ENCODE measurements at regions not wholly inside any gene's neighbourhood (a gene's known extent, or its start where the extent isn't known, plus 50 kb on each side); places are given as distances from the start of the nearest gene placed in this dataset.

GRCh38 chr18:44594799-44595467 is 85.8 kb upstream of the SETBP1 start:
- Histone ChIP-seq H3K27me3 (ENCODE audit: control insufficient read depth in 3 of 3, insufficient read depth in 3 of 3, low read length in 3 of 3) (no peaks in the 10 kb centered on the region), H3K27ac (ENCODE audit: low read depth, low read length) (no peak overlapping the region), H3K4me1 (ENCODE audit: control insufficient read depth in 3 of 3, insufficient read depth in 3 of 3, low read length in 3 of 3) (peaks cover 0 to 5% (median 0%) of the 10 kb centered on the region in 3 donors), H3K9ac (ENCODE audit: low read depth in 1 of 3, low read length in 3 of 3) (no peak overlapping the region), H3K4me3 (ENCODE audit: low read length in 3 of 3) (no peak overlapping the region), H3K9me3 (ENCODE audit: control insufficient read depth in 3 of 3, low read length in 3 of 3) (no peaks in the 10 kb centered on the region), H3K36me3 (ENCODE audit: control insufficient read depth in 3 of 3, insufficient read depth in 3 of 3, low read length in 3 of 3) (no peaks in the 10 kb centered on the region)

GRCh38 chr18:44597797-44598196 is 82.9 kb upstream of the SETBP1 start:
- no peaks in the 10 kb centered on the region for H3K27me3 ChIP-seq (ENCODE audit: control insufficient read depth in 3 of 3, insufficient read depth in 3 of 3, low read length in 3 of 3)
- H3K36me3 ChIP-seq (ENCODE audit: control insufficient read depth in 3 of 3, insufficient read depth in 3 of 3, low read length in 3 of 3) = no peaks in the 10 kb centered on the region
- no peak overlapping the region for H3K9ac ChIP-seq (ENCODE audit: low read depth in 1 of 3, low read length in 3 of 3)
- peaks cover 0 to 5% (median 0%) of the 10 kb centered on the region in 3 donors for H3K4me1 ChIP-seq (ENCODE audit: control insufficient read depth in 3 of 3, insufficient read depth in 3 of 3, low read length in 3 of 3)
- no peak overlapping the region for H3K4me3 ChIP-seq (ENCODE audit: low read length in 3 of 3)
- H3K27ac ChIP-seq (ENCODE audit: low read depth, low read length) = no peak overlapping the region
- H3K9me3 ChIP-seq (ENCODE audit: control insufficient read depth in 3 of 3, low read length in 3 of 3) = no peaks in the 10 kb centered on the region

GRCh38 chr18:44598514-44598913 is 82.2 kb upstream of the SETBP1 start:
- Histone ChIP-seq H3K4me1 (ENCODE audit: control insufficient read depth in 3 of 3, insufficient read depth in 3 of 3, low read length in 3 of 3) (peaks cover 0 to 5% (median 0%) of the 10 kb centered on the region in 3 donors), H3K9ac (ENCODE audit: low read depth in 1 of 3, low read length in 3 of 3) (no peak overlapping the region), H3K4me3 (ENCODE audit: low read length in 3 of 3) (no peak overlapping the region), H3K9me3 (ENCODE audit: control insufficient read depth in 3 of 3, low read length in 3 of 3) (no peaks in the 10 kb centered on the region), H3K36me3 (ENCODE audit: control insufficient read depth in 3 of 3, insufficient read depth in 3 of 3, low read length in 3 of 3) (no peaks in the 10 kb centered on the region), H3K27me3 (ENCODE audit: control insufficient read depth in 3 of 3, insufficient read depth in 3 of 3, low read length in 3 of 3) (no peaks in the 10 kb centered on the region), H3K27ac (ENCODE audit: low read depth, low read length) (no peak overlapping the region)

- peaks cover 0 to 5% (median 0%) of the 10 kb centered on the region in 3 donors for H3K4me1 ChIP-seq (ENCODE audit: control insufficient read depth in 3 of 3, insufficient read depth in 3 of 3, low read length in 3 of 3)
- no peaks in the 10 kb centered on the region for H3K36me3 ChIP-seq (ENCODE audit: control insufficient read depth in 3 of 3, insufficient read depth in 3 of 3, low read length in 3 of 3)
- H3K4me3 ChIP-seq (ENCODE audit: low read length in 3 of 3) = no peak overlapping the region
- no peaks in the 10 kb centered on the region for H3K27me3 ChIP-seq (ENCODE audit: control insufficient read depth in 3 of 3, insufficient read depth in 3 of 3, low read length in 3 of 3)
- no peaks in the 10 kb centered on the region for H3K9me3 ChIP-seq (ENCODE audit: control insufficient read depth in 3 of 3, low read length in 3 of 3)
- H3K9ac ChIP-seq (ENCODE audit: low read depth in 1 of 3, low read length in 3 of 3) = no peak overlapping the region
- H3K27ac ChIP-seq (ENCODE audit: low read depth, low read length) = no peak overlapping the region
Observed at GRCh38 chr18:44599412-44599811, 81.3 kb upstream of the SETBP1 start.

- Histone ChIP-seq H3K27ac (ENCODE audit: low read depth, low read length) (no peak overlapping the region), H3K9me3 (ENCODE audit: control insufficient read depth in 3 of 3, low read length in 3 of 3) (no peaks in the 10 kb centered on the region), H3K36me3 (ENCODE audit: control insufficient read depth in 3 of 3, insufficient read depth in 3 of 3, low read length in 3 of 3) (no peaks in the 10 kb centered on the region), H3K27me3 (ENCODE audit: control insufficient read depth in 3 of 3, insufficient read depth in 3 of 3, low read length in 3 of 3) (no peaks in the 10 kb centered on the region), H3K9ac (ENCODE audit: low read depth in 1 of 3, low read length in 3 of 3) (no peak overlapping the region), H3K4me1 (ENCODE audit: control insufficient read depth in 3 of 3, insufficient read depth in 3 of 3, low read length in 3 of 3) (peaks cover 0 to 5% (median 0%) of the 10 kb centered on the region in 3 donors), H3K4me3 (ENCODE audit: low read length in 3 of 3) (no peak overlapping the region)
Observed at GRCh38 chr18:44601447-44601846, 79.2 kb upstream of the SETBP1 start.

- Histone ChIP-seq H3K9ac (ENCODE audit: low read depth in 1 of 3, low read length in 3 of 3) (no peak overlapping the region), H3K4me3 (ENCODE audit: low read length in 3 of 3) (no peak overlapping the region), H3K9me3 (ENCODE audit: control insufficient read depth in 3 of 3, low read length in 3 of 3) (no peaks in the 10 kb centered on the region), H3K27me3 (ENCODE audit: control insufficient read depth in 3 of 3, insufficient read depth in 3 of 3, low read length in 3 of 3) (no peaks in the 10 kb centered on the region), H3K27ac (ENCODE audit: low read depth, low read length) (no peak overlapping the region), H3K4me1 (ENCODE audit: control insufficient read depth in 3 of 3, insufficient read depth in 3 of 3, low read length in 3 of 3) (peaks cover 0 to 5% (median 0%) of the 10 kb centered on the region in 3 donors), H3K36me3 (ENCODE audit: control insufficient read depth in 3 of 3, insufficient read depth in 3 of 3, low read length in 3 of 3) (no peaks in the 10 kb centered on the region)
Observed at GRCh38 chr18:44602380-44602779, 78.3 kb upstream of the SETBP1 start.

- H3K4me1 ChIP-seq (ENCODE audit: control insufficient read depth in 3 of 3, insufficient read depth in 3 of 3, low read length in 3 of 3) = peaks cover 0 to 5% (median 0%) of the 10 kb centered on the region in 3 donors
- no peak overlapping the region for H3K27ac ChIP-seq (ENCODE audit: low read depth, low read length)
- H3K27me3 ChIP-seq (ENCODE audit: control insufficient read depth in 3 of 3, insufficient read depth in 3 of 3, low read length in 3 of 3) = no peaks in the 10 kb centered on the region
- no peaks in the 10 kb centered on the region for H3K9me3 ChIP-seq (ENCODE audit: control insufficient read depth in 3 of 3, low read length in 3 of 3)
- no peaks in the 10 kb centered on the region for H3K36me3 ChIP-seq (ENCODE audit: control insufficient read depth in 3 of 3, insufficient read depth in 3 of 3, low read length in 3 of 3)
- no peak overlapping the region for H3K9ac ChIP-seq (ENCODE audit: low read depth in 1 of 3, low read length in 3 of 3)
- no peak overlapping the region for H3K4me3 ChIP-seq (ENCODE audit: low read length in 3 of 3)
Observed at GRCh38 chr18:44602845-44603244, 77.8 kb upstream of the SETBP1 start.

- Histone ChIP-seq H3K9me3 (ENCODE audit: control insufficient read depth in 3 of 3, low read length in 3 of 3) (no peaks in the 10 kb centered on the region), H3K4me1 (ENCODE audit: control insufficient read depth in 3 of 3, insufficient read depth in 3 of 3, low read length in 3 of 3) (peaks cover 0 to 3% (median 0%) of the 10 kb centered on the region in 3 donors), H3K27ac (ENCODE audit: low read depth, low read length) (no peak overlapping the region), H3K36me3 (ENCODE audit: control insufficient read depth in 3 of 3, insufficient read depth in 3 of 3, low read length in 3 of 3) (no peaks in the 10 kb centered on the region), H3K4me3 (ENCODE audit: low read length in 3 of 3) (no peak overlapping the region), H3K27me3 (ENCODE audit: control insufficient read depth in 3 of 3, insufficient read depth in 3 of 3, low read length in 3 of 3) (no peaks in the 10 kb centered on the region), H3K9ac (ENCODE audit: low read depth in 1 of 3, low read length in 3 of 3) (no peak overlapping the region)
Observed at GRCh38 chr18:44609181-44609941, 71.3 kb upstream of the SETBP1 start.

GRCh38 chr18:44620812-44621211 is 59.9 kb upstream of the SETBP1 start:
- H3K36me3 ChIP-seq (ENCODE audit: control insufficient read depth in 3 of 3, insufficient read depth in 3 of 3, low read length in 3 of 3) = no peaks in the 10 kb centered on the region
- no peaks in the 10 kb centered on the region for H3K9me3 ChIP-seq (ENCODE audit: control insufficient read depth in 3 of 3, low read length in 3 of 3)
- no peak overlapping the region for H3K27ac ChIP-seq (ENCODE audit: low read depth, low read length)
- no peaks in the 10 kb centered on the region for H3K27me3 ChIP-seq (ENCODE audit: control insufficient read depth in 3 of 3, insufficient read depth in 3 of 3, low read length in 3 of 3)
- peaks cover 0 to 5% (median 4%) of the 10 kb centered on the region in 3 donors for H3K4me1 ChIP-seq (ENCODE audit: control insufficient read depth in 3 of 3, insufficient read depth in 3 of 3, low read length in 3 of 3)
- no peak overlapping the region for H3K4me3 ChIP-seq (ENCODE audit: low read length in 3 of 3)
- no peak overlapping the region for H3K9ac ChIP-seq (ENCODE audit: low read depth in 1 of 3, low read length in 3 of 3)

- Histone ChIP-seq H3K9me3 (ENCODE audit: control insufficient read depth in 3 of 3, low read length in 3 of 3) (no peaks in the 10 kb centered on the region), H3K36me3 (ENCODE audit: control insufficient read depth in 3 of 3, insufficient read depth in 3 of 3, low read length in 3 of 3) (no peaks in the 10 kb centered on the region), H3K27ac (ENCODE audit: low read depth, low read length) (no peak overlapping the region), H3K27me3 (ENCODE audit: control insufficient read depth in 3 of 3, insufficient read depth in 3 of 3, low read length in 3 of 3) (no peaks in the 10 kb centered on the region), H3K4me3 (ENCODE audit: low read length in 3 of 3) (no peak overlapping the region), H3K4me1 (ENCODE audit: control insufficient read depth in 3 of 3, insufficient read depth in 3 of 3, low read length in 3 of 3) (peaks cover 2 to 5% (median 4%) of the 10 kb centered on the region in 3 donors), H3K9ac (ENCODE audit: low read depth in 1 of 3, low read length in 3 of 3) (no peak overlapping the region)
Observed at GRCh38 chr18:44624052-44624451, 56.6 kb upstream of the SETBP1 start.

Measured in skeletal muscle tissue (tissue), 3 donors.